ENCODE measurements at regions not wholly inside any gene's neighbourhood (a gene's known extent, or its start where the extent isn't known, plus 50 kb on each side); places are given as distances from the start of the nearest gene placed in this dataset.
A peak's percentile ranks its signal among the peaks of the same experiment; 100 is the strongest.

DNA sequence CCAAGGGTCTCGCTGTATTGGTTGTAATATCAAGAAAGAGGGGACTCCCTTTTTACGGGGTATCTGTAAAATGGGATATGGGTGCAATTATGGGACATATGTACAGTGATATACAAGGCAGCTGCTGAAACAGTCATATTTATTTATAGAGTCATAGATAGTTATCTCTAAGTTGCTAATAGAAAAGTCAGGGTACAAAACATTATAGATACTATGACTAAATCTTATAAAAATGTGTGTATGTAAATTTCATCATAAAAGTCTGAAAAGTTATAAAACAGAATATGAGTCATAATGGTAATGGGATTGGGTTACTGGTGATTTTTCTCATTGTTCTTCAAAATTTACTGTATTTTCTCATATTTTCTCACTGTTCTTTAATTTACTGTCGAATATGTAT is 344.9 kb upstream of the SLCO3A1 start:
- Histone ChIP-seq H3K9ac (ENCODE audit: insufficient read depth, low read length) (no peak overlapping the region), H2AFZ (ENCODE audit: low read length) (no peak overlapping the region), H4K20me1 (ENCODE audit: control insufficient read depth, extremely low read depth, insufficient read depth, low read length) (no peaks in the 10 kb centered on the region), H3K4me1 (ENCODE audit: control insufficient read depth, extremely low read depth, insufficient read depth, low read length) (peaks cover 2% of the 10 kb centered on the region), H3K4me2 (ENCODE audit: extremely low read depth, insufficient read depth, low read length) (peak overlapping the region; percentile 13), H3K27ac (ENCODE audit: insufficient read depth, low read length) (no peak overlapping the region), H3K79me2 (ENCODE audit: control insufficient read depth, insufficient read depth, low read length) (no peaks in the 10 kb centered on the region), H3K4me3 (replicated peaks in 1 of 4; ENCODE audit: control extremely low read depth in 1 of 4, insufficient read depth in 1 of 4, low read depth in 3 of 4, low read length in 4 of 4) (no peak overlapping the region), H3K36me3 (ENCODE audit: control insufficient read depth, insufficient read depth, low read length) (no peaks in the 10 kb centered on the region), H3K9me3 (ENCODE audit: control insufficient read depth, insufficient read depth, low read depth, low read length) (no peaks in the 10 kb centered on the region), H3K27me3 (ENCODE audit: control insufficient read depth, insufficient read depth, low read length) (no peaks in the 10 kb centered on the region)
- TF ChIP-seq, protein P1, sequence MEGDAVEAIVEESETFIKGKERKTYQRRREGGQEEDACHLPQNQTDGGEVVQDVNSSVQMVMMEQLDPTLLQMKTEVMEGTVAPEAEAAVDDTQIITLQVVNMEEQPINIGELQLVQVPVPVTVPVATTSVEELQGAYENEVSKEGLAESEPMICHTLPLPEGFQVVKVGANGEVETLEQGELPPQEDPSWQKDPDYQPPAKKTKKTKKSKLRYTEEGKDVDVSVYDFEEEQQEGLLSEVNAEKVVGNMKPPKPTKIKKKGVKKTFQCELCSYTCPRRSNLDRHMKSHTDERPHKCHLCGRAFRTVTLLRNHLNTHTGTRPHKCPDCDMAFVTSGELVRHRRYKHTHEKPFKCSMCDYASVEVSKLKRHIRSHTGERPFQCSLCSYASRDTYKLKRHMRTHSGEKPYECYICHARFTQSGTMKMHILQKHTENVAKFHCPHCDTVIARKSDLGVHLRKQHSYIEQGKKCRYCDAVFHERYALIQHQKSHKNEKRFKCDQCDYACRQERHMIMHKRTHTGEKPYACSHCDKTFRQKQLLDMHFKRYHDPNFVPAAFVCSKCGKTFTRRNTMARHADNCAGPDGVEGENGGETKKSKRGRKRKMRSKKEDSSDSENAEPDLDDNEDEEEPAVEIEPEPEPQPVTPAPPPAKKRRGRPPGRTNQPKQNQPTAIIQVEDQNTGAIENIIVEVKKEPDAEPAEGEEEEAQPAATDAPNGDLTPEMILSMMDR (conservative IDR thresholded peaks at IDR 0.05 in 1 of 2, IDR thresholded peaks at IDR 0.05 in 1 of 2; ENCODE audit: low read depth in 1 of 2, low read length in 2 of 2): no peak
- peak; percentile 52 to 72 for DNase-seq (ENCODE audit: low read depth in 2 of 2)

DNA sequence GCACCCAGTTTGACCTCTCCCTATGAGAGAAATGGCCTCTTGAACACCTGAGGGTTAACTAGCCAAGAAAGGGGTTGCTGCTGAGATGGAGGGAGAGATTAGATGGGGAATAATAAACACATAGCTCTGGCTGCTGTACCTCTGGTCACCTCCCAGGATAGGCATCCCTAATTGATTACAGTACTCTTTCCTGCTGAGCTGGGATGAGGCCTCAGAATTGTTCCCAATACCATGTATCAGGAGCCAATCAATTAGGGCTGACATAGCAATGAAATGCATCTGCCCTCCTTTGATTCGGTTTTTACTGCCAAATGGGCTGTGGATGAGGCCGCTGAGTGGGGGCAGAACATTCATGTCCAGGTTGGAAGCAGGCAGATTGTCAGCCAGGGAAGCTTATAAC is 339.4 kb upstream of the SLCO3A1 start:
- Histone ChIP-seq H4K20me1 (ENCODE audit: control insufficient read depth, extremely low read depth, insufficient read depth, low read length) (no peaks in the 10 kb centered on the region), H3K9ac (ENCODE audit: insufficient read depth, low read length) (no peak overlapping the region), H3K27ac (ENCODE audit: insufficient read depth, low read length) (no peak overlapping the region), H2AFZ (ENCODE audit: low read length) (no peak overlapping the region), H3K4me3 (replicated peaks in 1 of 4; ENCODE audit: control extremely low read depth in 1 of 4, insufficient read depth in 1 of 4, low read depth in 3 of 4, low read length in 4 of 4) (no peak overlapping the region), H3K36me3 (ENCODE audit: control insufficient read depth, insufficient read depth, low read length) (no peaks in the 10 kb centered on the region), H3K4me2 (ENCODE audit: extremely low read depth, insufficient read depth, low read length) (no peak overlapping the region), H3K27me3 (ENCODE audit: control insufficient read depth, insufficient read depth, low read length) (no peaks in the 10 kb centered on the region), H3K9me3 (ENCODE audit: control insufficient read depth, insufficient read depth, low read depth, low read length) (no peaks in the 10 kb centered on the region), H3K4me1 (ENCODE audit: control insufficient read depth, extremely low read depth, insufficient read depth, low read length) (peaks cover 7% of the 10 kb centered on the region), H3K79me2 (ENCODE audit: control insufficient read depth, insufficient read depth, low read length) (no peaks in the 10 kb centered on the region)
- no peak for TF ChIP-seq EZH2 (IDR thresholded peaks at IDR 0.05; ENCODE audit: low read length, missing control alignments)
- TF ChIP-seq, protein P1 (conservative IDR thresholded peaks at IDR 0.05 in 1 of 2, IDR thresholded peaks at IDR 0.05 in 1 of 2; ENCODE audit: low read depth in 1 of 2, low read length in 2 of 2): no peak
- no peak for DNase-seq (ENCODE audit: low read depth in 2 of 2)

DNA sequence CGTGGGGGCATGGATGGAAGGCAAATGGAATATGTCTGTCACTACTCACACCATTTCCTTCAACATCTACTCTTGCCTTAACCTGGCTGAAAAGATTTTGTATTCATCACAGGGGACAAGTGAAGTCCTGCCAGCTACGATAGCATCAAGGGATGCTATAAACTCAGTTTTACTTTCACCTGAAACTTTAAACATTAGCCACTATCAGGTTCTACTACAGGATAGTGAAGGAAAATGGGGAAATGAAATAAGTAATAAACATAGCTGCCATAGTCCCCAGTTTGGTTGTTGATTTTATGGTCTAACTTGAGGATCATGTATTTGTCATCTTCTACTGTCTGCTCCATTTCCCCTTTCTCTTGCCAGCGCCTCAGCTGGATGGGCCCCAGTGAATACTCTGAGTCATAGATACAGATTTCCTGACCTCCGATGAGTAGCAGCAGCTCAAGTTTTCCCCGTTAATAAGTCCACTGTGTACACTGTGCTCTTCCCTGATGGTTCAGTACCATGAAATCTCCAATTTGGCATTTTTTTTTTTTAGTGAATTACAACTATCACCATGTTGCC is 338.2 kb upstream of the SLCO3A1 start:
- Histone ChIP-seq H2AFZ (ENCODE audit: low read length) (no peak overlapping the region), H4K20me1 (ENCODE audit: control insufficient read depth, extremely low read depth, insufficient read depth, low read length) (no peaks in the 10 kb centered on the region), H3K4me2 (ENCODE audit: extremely low read depth, insufficient read depth, low read length) (peak overlapping the region; percentile 29), H3K4me1 (ENCODE audit: control insufficient read depth, extremely low read depth, insufficient read depth, low read length) (peaks cover 7% of the 10 kb centered on the region), H3K9ac (ENCODE audit: insufficient read depth, low read length) (no peak overlapping the region), H3K79me2 (ENCODE audit: control insufficient read depth, insufficient read depth, low read length) (no peaks in the 10 kb centered on the region), H3K27me3 (ENCODE audit: control insufficient read depth, insufficient read depth, low read length) (no peaks in the 10 kb centered on the region), H3K4me3 (replicated peaks in 1 of 4; ENCODE audit: control extremely low read depth in 1 of 4, insufficient read depth in 1 of 4, low read depth in 3 of 4, low read length in 4 of 4) (no peak overlapping the region), H3K9me3 (ENCODE audit: control insufficient read depth, insufficient read depth, low read depth, low read length) (no peaks in the 10 kb centered on the region), H3K36me3 (ENCODE audit: control insufficient read depth, insufficient read depth, low read length) (no peaks in the 10 kb centered on the region), H3K27ac (ENCODE audit: insufficient read depth, low read length) (no peak overlapping the region)
- DNase-seq (ENCODE audit: low read depth in 2 of 2): peak; percentile 82 to 92
- no peak for TF ChIP-seq EZH2 (IDR thresholded peaks at IDR 0.05; ENCODE audit: low read length, missing control alignments)
- TF ChIP-seq, protein P1 (conservative IDR thresholded peaks at IDR 0.05 in 1 of 2, IDR thresholded peaks at IDR 0.05 in 1 of 2; ENCODE audit: low read depth in 1 of 2, low read length in 2 of 2): no peak
